ENCODE measurements at regions not wholly inside any gene's neighbourhood (a gene's known extent, or its start where the extent isn't known, plus 50 kb on each side); places are given as distances from the start of the nearest gene placed in this dataset.
A peak's percentile ranks its signal among the peaks of the same experiment; 100 is the strongest.

DNA sequence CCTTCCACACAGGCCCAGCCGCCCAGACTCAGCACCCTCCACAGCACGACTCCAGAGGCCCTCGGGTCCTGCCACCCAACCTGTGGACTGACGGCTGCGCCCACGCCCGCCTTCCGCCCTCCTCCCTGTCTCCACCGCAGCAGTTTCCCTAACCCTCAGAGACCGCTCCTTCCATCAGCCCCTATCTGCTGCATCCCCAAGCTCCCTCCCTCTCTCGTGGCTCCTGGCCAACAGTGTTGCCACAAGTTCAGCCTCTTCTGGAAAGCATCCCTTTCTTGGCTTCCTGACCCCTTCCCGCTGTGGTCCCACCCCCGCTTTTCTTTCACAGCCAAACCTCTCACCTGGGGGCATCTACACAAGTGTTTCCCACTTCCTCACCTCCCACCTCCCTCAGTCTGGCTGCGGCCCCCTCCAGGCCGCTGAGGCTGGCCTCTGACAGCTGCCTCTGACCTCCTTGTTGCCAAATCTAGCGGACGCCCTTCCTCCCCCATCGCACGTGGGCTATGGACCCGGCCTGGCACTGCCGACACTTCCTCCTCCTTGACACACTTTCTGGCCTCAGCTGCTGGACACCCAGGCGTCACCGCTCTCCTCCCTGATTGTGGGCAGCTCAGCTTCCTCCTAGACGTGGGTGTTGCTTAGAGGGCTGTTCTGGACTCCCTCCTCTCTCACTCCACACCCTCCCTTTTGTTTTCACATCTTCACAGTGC, 168.8 kb upstream of the TLE3 start:
- Histone ChIP-seq H3K4me3 (ENCODE audit: insufficient read length, low read depth) (no peak overlapping the region), H3K4me1 (ENCODE audit: insufficient read depth, insufficient read length) (peaks cover 19% of the 10 kb centered on the region), H3K27me3 (ENCODE audit: insufficient read depth, insufficient read length) (peaks cover 25% of the 10 kb centered on the region), H3K9ac (ENCODE audit: insufficient read length, low read depth) (no peak overlapping the region), H3K36me3 (ENCODE audit: insufficient read depth, insufficient read length, low read length) (no peaks in the 10 kb centered on the region), H3K9me3 (ENCODE audit: insufficient read depth, low read length) (no peaks in the 10 kb centered on the region)
- no peak for DNase-seq (ENCODE audit: low read depth, low spot score)
- TF ChIP-seq SUZ12 (IDR thresholded peaks at IDR 0.05; ENCODE audit: extremely low read depth, insufficient read depth, insufficient read length) (no peak), YY1 (IDR thresholded peaks at IDR 0.05; ENCODE audit: insufficient read depth, insufficient read length) (no peak), ZNF274 (IDR thresholded peaks at IDR 0.05; ENCODE audit: low read depth, low read length) (no peak)

DNA sequence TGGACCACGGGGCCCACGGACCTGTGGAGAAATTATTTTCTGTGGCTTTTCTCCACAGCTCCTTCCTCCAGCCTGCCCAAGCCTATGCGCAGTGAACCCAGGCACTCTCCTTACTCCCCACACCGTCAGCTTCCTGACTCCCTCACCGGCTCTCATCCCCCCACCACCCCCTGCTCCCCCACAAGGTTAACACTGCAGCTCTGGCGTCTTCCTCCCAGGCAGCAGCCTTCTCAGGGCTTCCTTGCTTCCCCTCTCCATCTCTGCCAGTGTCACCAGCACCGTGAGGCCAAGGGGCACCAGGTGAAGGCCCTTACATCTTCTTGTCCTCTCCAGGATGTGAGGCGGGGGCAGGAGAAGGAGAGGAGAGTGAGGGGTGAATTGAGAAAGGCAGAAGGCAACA, 168.3 kb upstream of the TLE3 start:
- TF ChIP-seq YY1 (IDR thresholded peaks at IDR 0.05; ENCODE audit: insufficient read depth, insufficient read length) = no peak
- TF ChIP-seq SUZ12 (IDR thresholded peaks at IDR 0.05; ENCODE audit: extremely low read depth, insufficient read depth, insufficient read length) = no peak
- no peak for TF ChIP-seq ZNF274 (IDR thresholded peaks at IDR 0.05; ENCODE audit: low read depth, low read length)
- peaks cover 18% of the 10 kb centered on the region for H3K4me1 ChIP-seq (ENCODE audit: insufficient read depth, insufficient read length)
- H3K36me3 ChIP-seq (ENCODE audit: insufficient read depth, insufficient read length, low read length) = no peaks in the 10 kb centered on the region
- no peak overlapping the region for H3K9ac ChIP-seq (ENCODE audit: insufficient read length, low read depth)
- H3K27me3 ChIP-seq (ENCODE audit: insufficient read depth, insufficient read length) = peaks cover 25% of the 10 kb centered on the region
- no peak overlapping the region for H3K4me3 ChIP-seq (ENCODE audit: insufficient read length, low read depth)
- DNase-seq (ENCODE audit: low read depth, low spot score) = no peak
- no peaks in the 10 kb centered on the region for H3K9me3 ChIP-seq (ENCODE audit: insufficient read depth, low read length)

DNA sequence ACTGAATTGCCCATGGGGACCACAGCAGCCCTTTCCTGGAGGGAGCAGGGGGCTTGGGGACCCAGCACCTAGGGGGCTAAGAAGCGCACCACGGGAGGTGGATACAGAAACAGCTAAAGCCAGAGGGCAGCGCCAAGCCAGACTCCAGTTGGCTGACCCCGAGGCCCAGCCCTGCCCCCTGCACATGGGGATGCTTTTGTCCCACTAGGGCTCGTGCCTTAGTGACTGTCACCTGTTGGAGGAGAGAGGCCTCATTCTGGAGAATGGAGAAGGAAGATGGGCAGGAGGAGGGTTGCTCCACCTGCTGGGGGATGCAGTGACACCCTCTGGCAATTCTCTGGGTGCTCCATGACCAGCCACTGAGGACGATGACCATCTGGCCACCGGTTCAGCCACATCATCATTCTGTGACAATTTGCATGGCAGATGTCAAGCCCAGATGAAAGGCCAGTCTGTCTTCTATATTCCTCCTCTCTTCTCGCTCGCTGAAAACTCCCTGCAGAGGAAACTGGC, 167.8 kb upstream of the TLE3 start:
- no peak overlapping the region for H3K9ac ChIP-seq (ENCODE audit: insufficient read length, low read depth)
- no peak for TF ChIP-seq SUZ12 (IDR thresholded peaks at IDR 0.05; ENCODE audit: extremely low read depth, insufficient read depth, insufficient read length)
- no peak for TF ChIP-seq ZNF274 (IDR thresholded peaks at IDR 0.05; ENCODE audit: low read depth, low read length)
- no peak for TF ChIP-seq YY1 (IDR thresholded peaks at IDR 0.05; ENCODE audit: insufficient read depth, insufficient read length)
- peaks cover 14% of the 10 kb centered on the region for H3K4me1 ChIP-seq (ENCODE audit: insufficient read depth, insufficient read length)

DNA sequence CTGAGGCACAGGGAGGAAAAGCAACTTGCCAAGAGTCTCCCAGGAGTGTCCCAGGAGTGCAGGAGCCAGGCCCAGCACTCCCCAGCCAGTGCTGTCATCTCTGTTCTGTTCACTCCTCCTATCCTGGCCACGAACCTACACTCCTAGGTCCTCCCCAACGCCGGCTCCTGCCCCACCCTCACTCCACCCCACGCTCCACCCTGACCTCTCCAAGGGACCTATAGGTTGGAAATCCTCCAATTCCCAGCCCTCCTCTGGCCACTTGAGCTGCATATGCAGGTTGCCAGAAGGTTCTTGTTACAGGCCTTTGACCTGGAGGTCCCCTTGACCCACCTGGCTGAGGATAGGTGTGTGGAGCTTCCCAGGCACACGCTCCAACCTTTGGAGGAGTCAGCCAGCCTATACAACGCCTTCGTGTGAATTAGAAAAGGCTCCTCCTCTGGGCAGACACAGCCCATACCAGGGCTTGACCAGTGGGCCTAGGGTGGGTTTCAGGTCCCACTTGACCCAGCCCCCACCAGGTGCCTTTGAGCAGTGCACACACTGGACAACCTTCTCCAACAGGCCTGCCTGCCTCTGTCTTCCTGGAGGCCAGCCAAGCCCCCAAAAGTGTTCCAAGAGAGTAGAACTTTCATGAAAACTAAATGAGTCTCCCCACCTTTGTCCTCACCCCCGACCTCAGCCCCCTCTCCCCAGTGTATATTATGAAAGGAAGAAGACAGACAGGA, 167.2 kb upstream of the TLE3 start:
- no peak overlapping the region for H3K9ac ChIP-seq (ENCODE audit: insufficient read length, low read depth)
- peaks cover 10% of the 10 kb centered on the region for H3K4me1 ChIP-seq (ENCODE audit: insufficient read depth, insufficient read length)
- H3K9me3 ChIP-seq (ENCODE audit: insufficient read depth, low read length) = no peaks in the 10 kb centered on the region
- no peak for DNase-seq (ENCODE audit: low read depth, low spot score)
- no peak for TF ChIP-seq SUZ12 (IDR thresholded peaks at IDR 0.05; ENCODE audit: extremely low read depth, insufficient read depth, insufficient read length)
- TF ChIP-seq ZNF274 (IDR thresholded peaks at IDR 0.05; ENCODE audit: low read depth, low read length) = no peak
- no peak for TF ChIP-seq YY1 (IDR thresholded peaks at IDR 0.05; ENCODE audit: insufficient read depth, insufficient read length)
- peaks cover 21% of the 10 kb centered on the region for H3K27me3 ChIP-seq (ENCODE audit: insufficient read depth, insufficient read length)
- no peaks in the 10 kb centered on the region for H3K36me3 ChIP-seq (ENCODE audit: insufficient read depth, insufficient read length, low read length)
- H3K4me3 ChIP-seq (ENCODE audit: insufficient read length, low read depth) = no peak overlapping the region

More for the DNA sequence above, 167.8 kb upstream of the TLE3 start:
- Histone ChIP-seq H3K36me3 (ENCODE audit: insufficient read depth, insufficient read length, low read length) (no peaks in the 10 kb centered on the region), H3K4me3 (ENCODE audit: insufficient read length, low read depth) (no peak overlapping the region), H3K27me3 (ENCODE audit: insufficient read depth, insufficient read length) (peaks cover 25% of the 10 kb centered on the region), H3K9me3 (ENCODE audit: insufficient read depth, low read length) (no peaks in the 10 kb centered on the region)
- DNase-seq (ENCODE audit: low read depth, low spot score) = no peak

DNA sequence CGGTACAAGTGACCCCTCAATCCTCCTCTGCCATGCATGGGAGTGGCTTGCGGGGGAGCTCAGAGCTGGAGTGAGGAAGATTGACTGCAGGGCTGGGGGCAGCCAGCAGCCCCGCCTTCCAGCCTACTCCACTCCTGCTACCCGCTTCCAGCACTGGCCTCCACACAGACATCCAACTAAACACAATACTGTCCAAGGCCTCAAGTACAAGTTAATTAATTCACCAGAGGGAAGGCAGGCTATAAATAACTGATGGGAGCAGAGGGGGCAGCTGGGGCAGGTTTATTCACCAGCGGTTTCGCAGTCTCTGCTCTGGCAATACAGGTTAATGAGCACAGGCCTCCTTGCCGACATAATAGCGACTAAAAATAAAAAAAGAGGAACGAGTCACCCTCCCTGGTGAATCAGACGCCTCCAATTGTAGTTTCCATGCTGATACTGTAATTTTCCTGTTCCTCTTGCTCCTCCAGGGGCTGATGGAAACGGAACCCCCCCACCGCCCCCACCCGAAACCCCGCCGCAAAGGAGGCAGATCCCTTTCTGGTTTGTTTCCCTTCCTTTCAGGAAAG, 166.4 kb upstream of the TLE3 start:
- TF ChIP-seq SUZ12 (IDR thresholded peaks at IDR 0.05; ENCODE audit: extremely low read depth, insufficient read depth, insufficient read length) (no peak), ZNF274 (IDR thresholded peaks at IDR 0.05; ENCODE audit: low read depth, low read length) (no peak), YY1 (IDR thresholded peaks at IDR 0.05; ENCODE audit: insufficient read depth, insufficient read length) (no peak)
- DNase-seq (ENCODE audit: low read depth, low spot score) = no peak
- H3K9ac ChIP-seq (ENCODE audit: insufficient read length, low read depth) = peak overlapping the region; percentile 53
- no peak overlapping the region for H3K4me3 ChIP-seq (ENCODE audit: insufficient read length, low read depth)
- peaks cover 13% of the 10 kb centered on the region for H3K27me3 ChIP-seq (ENCODE audit: insufficient read depth, insufficient read length)
- H3K36me3 ChIP-seq (ENCODE audit: insufficient read depth, insufficient read length, low read length) = no peaks in the 10 kb centered on the region
- H3K9me3 ChIP-seq (ENCODE audit: insufficient read depth, low read length) = no peaks in the 10 kb centered on the region
- peaks cover 11% of the 10 kb centered on the region for H3K4me1 ChIP-seq (ENCODE audit: insufficient read depth, insufficient read length)

DNA sequence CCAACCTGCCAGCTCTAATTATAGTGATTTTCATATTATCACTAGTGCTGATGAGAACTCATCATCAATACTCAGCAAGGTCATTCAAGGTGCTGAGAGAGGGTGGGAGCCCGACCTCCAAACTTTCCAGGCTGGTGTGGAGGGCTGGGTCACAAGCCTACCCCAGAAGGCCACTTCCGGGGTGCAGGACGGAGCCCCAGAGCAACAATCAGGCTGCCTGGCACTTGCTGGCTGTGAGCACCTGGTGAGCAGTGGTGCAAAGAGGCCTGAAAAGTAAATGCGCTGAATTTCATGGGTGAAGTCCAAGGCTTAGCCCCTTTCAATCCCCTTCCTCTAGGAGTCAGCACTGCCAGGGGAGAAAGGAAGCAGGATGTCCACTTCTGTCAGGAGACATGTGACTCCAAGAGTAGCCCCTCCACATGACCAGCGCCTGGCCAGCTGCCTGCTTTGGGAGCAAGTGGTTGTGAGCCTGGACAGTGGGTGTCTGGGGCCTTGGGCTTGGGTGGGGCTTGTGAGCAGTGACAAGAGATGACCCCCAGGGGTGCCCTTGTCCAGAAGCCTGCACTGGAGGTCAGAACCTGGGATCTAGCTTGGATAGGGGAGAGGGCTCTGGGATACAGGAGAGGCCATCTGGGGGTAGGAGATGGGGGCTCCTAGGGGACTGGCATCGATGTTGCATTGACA, 165.0 kb upstream of the TLE3 start:
- no peak for DNase-seq (ENCODE audit: low read depth, low spot score)
- Histone ChIP-seq H3K4me1 (ENCODE audit: insufficient read depth, insufficient read length) (peaks cover 5% of the 10 kb centered on the region), H3K9ac (ENCODE audit: insufficient read length, low read depth) (no peak overlapping the region), H3K4me3 (ENCODE audit: insufficient read length, low read depth) (no peak overlapping the region), H3K36me3 (ENCODE audit: insufficient read depth, insufficient read length, low read length) (no peaks in the 10 kb centered on the region), H3K27me3 (ENCODE audit: insufficient read depth, insufficient read length) (peaks cover under 1% of the 10 kb centered on the region), H3K9me3 (ENCODE audit: insufficient read depth, low read length) (no peaks in the 10 kb centered on the region)
- TF ChIP-seq ZNF274 (IDR thresholded peaks at IDR 0.05; ENCODE audit: low read depth, low read length) = no peak

DNA sequence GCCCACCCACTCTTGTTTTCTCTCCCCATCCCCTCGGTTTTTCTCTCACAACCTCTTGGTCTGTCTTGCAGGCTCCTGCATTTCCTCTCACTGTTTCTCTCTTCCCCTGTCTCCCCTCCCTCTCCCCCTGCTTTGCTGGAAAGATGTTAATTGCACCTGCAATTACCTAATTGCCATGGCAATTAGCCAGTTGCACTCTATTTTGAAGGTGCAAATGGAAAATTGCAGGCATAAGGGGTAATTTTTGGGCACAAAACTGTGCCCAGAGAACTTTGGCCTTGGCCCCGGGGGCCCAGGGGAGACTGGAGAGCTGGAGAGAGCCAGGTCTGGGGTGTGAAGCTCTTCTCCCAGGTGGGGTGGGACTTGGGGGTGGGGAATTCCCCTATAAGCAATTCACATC, 164.5 kb upstream of the TLE3 start:
- peaks cover 5% of the 10 kb centered on the region for H3K4me1 ChIP-seq (ENCODE audit: insufficient read depth, insufficient read length)
- DNase-seq (ENCODE audit: low read depth, low spot score) = no peak
- H3K27me3 ChIP-seq (ENCODE audit: insufficient read depth, insufficient read length) = no peaks in the 10 kb centered on the region
- H3K4me3 ChIP-seq (ENCODE audit: insufficient read length, low read depth) = no peak overlapping the region
- TF ChIP-seq YY1 (IDR thresholded peaks at IDR 0.05; ENCODE audit: insufficient read depth, insufficient read length) = no peak
- TF ChIP-seq ZNF274 (IDR thresholded peaks at IDR 0.05; ENCODE audit: low read depth, low read length) = no peak
- TF ChIP-seq SUZ12 (IDR thresholded peaks at IDR 0.05; ENCODE audit: extremely low read depth, insufficient read depth, insufficient read length) = no peak
- H3K36me3 ChIP-seq (ENCODE audit: insufficient read depth, insufficient read length, low read length) = no peaks in the 10 kb centered on the region
- H3K9me3 ChIP-seq (ENCODE audit: insufficient read depth, low read length) = no peaks in the 10 kb centered on the region
- H3K9ac ChIP-seq (ENCODE audit: insufficient read length, low read depth) = no peak overlapping the region

Data from NT2/D1 (cell line).